ENCODE measurements at regions not wholly inside any gene's neighbourhood (a gene's known extent, or its start where the extent isn't known, plus 50 kb on each side); places are given as distances from the start of the nearest gene placed in this dataset.

- Mint-ChIP-seq H3K4me1 (ENCODE audit: low read depth) (peaks cover 7% of the 10 kb centered on the region), H3K9me3 (no peaks in the 10 kb centered on the region), H3K27me3 (ENCODE audit: low read depth) (peaks cover 67% of the 10 kb centered on the region), H3K36me3 (ENCODE audit: insufficient read depth in 2 of 2) (no peaks in the 10 kb centered on the region), H3K27ac (no peak overlapping the region), H3K4me3 (peak overlapping the region in 1 of 2 donors; percentile 51)
- ATAC-seq (replicated peaks in 1 of 2) (peak; percentile 42 to 49), DNase-seq (no peak)
These were observed 62.3 kb upstream of the GATA2 start for GRCh38 chr3:128555098-128555825.

- no peaks in the 10 kb centered on the region for H3K9me3 Mint-ChIP-seq
- H3K27ac Mint-ChIP-seq = no peak overlapping the region
- ATAC-seq (replicated peaks in 1 of 2) (no peak), DNase-seq (no peak)
- H3K4me3 Mint-ChIP-seq = peak overlapping the region in 1 of 2 donors; percentile 51
- peaks cover 3% of the 10 kb centered on the region for H3K4me1 Mint-ChIP-seq (ENCODE audit: low read depth)
- H3K27me3 Mint-ChIP-seq (ENCODE audit: low read depth) = peaks cover 61% of the 10 kb centered on the region
- no peaks in the 10 kb centered on the region for H3K36me3 Mint-ChIP-seq (ENCODE audit: insufficient read depth in 2 of 2)
These were observed 61.6 kb upstream of the GATA2 start for GRCh38 chr3:128554465-128555097.

- H3K27me3 Mint-ChIP-seq (ENCODE audit: low read depth) = peaks cover 58% of the 10 kb centered on the region
- no peak for DNase-seq
These were observed 61.1 kb upstream of the GATA2 start for GRCh38 chr3:128554100-128554464.

GRCh38 chr3:128553560-128553959 is 60.6 kb upstream of the GATA2 start:
- Mint-ChIP-seq H3K4me3 (no peak overlapping the region), H3K27ac (no peak overlapping the region), H3K9me3 (no peaks in the 10 kb centered on the region), H3K27me3 (ENCODE audit: low read depth) (peaks cover 58% of the 10 kb centered on the region), H3K36me3 (ENCODE audit: insufficient read depth in 2 of 2) (no peaks in the 10 kb centered on the region), H3K4me1 (ENCODE audit: low read depth) (no peaks in the 10 kb centered on the region)
- no peak for DNase-seq
- no peak for ATAC-seq (replicated peaks in 1 of 2)

More at GRCh38 chr3:128554100-128554464, 61.1 kb upstream of the GATA2 start:
- no peaks in the 10 kb centered on the region for H3K9me3 Mint-ChIP-seq
- no peaks in the 10 kb centered on the region for H3K36me3 Mint-ChIP-seq (ENCODE audit: insufficient read depth in 2 of 2)
- ATAC-seq (replicated peaks in 1 of 2) = no peak
- H3K27ac Mint-ChIP-seq = no peak overlapping the region
- no peak overlapping the region for H3K4me3 Mint-ChIP-seq
- H3K4me1 Mint-ChIP-seq (ENCODE audit: low read depth) = no peaks in the 10 kb centered on the region

GRCh38 chr3:128551867-128552266 is 58.9 kb upstream of the GATA2 start:
- Mint-ChIP-seq H3K4me1 (ENCODE audit: low read depth) (no peaks in the 10 kb centered on the region), H3K36me3 (ENCODE audit: insufficient read depth in 2 of 2) (no peaks in the 10 kb centered on the region), H3K27ac (no peak overlapping the region), H3K9me3 (no peaks in the 10 kb centered on the region), H3K27me3 (ENCODE audit: low read depth) (peaks cover 52% of the 10 kb centered on the region), H3K4me3 (no peak overlapping the region)
- ATAC-seq (replicated peaks in 1 of 2) (no peak), DNase-seq (no peak)

GRCh38 chr3:128551451-128551850 is 58.5 kb upstream of the GATA2 start:
- Mint-ChIP-seq H3K36me3 (ENCODE audit: insufficient read depth in 2 of 2) (no peaks in the 10 kb centered on the region), H3K27ac (no peak overlapping the region), H3K9me3 (no peaks in the 10 kb centered on the region), H3K27me3 (ENCODE audit: low read depth) (peaks cover 48% of the 10 kb centered on the region), H3K4me1 (ENCODE audit: low read depth) (no peaks in the 10 kb centered on the region), H3K4me3 (no peak overlapping the region)
- no peak for ATAC-seq (replicated peaks in 1 of 2)
- DNase-seq = no peak

- no peaks in the 10 kb centered on the region for H3K36me3 Mint-ChIP-seq (ENCODE audit: insufficient read depth in 2 of 2)
- no peak for DNase-seq
These were observed 57.6 kb upstream of the GATA2 start for GRCh38 chr3:128550471-128551126.

GRCh38 chr3:128550113-128550440 is 57.1 kb upstream of the GATA2 start:
- H3K27me3 Mint-ChIP-seq (ENCODE audit: low read depth) = peaks cover 45% of the 10 kb centered on the region
- no peak for DNase-seq

More at GRCh38 chr3:128550471-128551126, 57.6 kb upstream of the GATA2 start:
- Mint-ChIP-seq H3K9me3 (no peaks in the 10 kb centered on the region), H3K27me3 (ENCODE audit: low read depth) (peaks cover 45% of the 10 kb centered on the region), H3K4me3 (no peak overlapping the region), H3K27ac (no peak overlapping the region), H3K4me1 (ENCODE audit: low read depth) (no peaks in the 10 kb centered on the region)
- ATAC-seq (replicated peaks in 1 of 2) = no peak

GRCh38 chr3:128549283-128550112 is 56.5 kb upstream of the GATA2 start:
- no peaks in the 10 kb centered on the region for H3K36me3 Mint-ChIP-seq (ENCODE audit: insufficient read depth in 2 of 2)
- H3K4me1 Mint-ChIP-seq (ENCODE audit: low read depth) = no peaks in the 10 kb centered on the region
- ATAC-seq (replicated peaks in 1 of 2) (no peak), DNase-seq (no peak)
- H3K27me3 Mint-ChIP-seq (ENCODE audit: low read depth) = peaks cover 40% of the 10 kb centered on the region
- no peaks in the 10 kb centered on the region for H3K9me3 Mint-ChIP-seq
- no peak overlapping the region for H3K27ac Mint-ChIP-seq
- H3K4me3 Mint-ChIP-seq = no peak overlapping the region

More at GRCh38 chr3:128550113-128550440, 57.1 kb upstream of the GATA2 start:
- ATAC-seq (replicated peaks in 1 of 2) = no peak
- Mint-ChIP-seq H3K9me3 (no peaks in the 10 kb centered on the region), H3K4me1 (ENCODE audit: low read depth) (no peaks in the 10 kb centered on the region), H3K27ac (no peak overlapping the region), H3K36me3 (ENCODE audit: insufficient read depth in 2 of 2) (no peaks in the 10 kb centered on the region), H3K4me3 (no peak overlapping the region)

- no peak overlapping the region for H3K27ac Mint-ChIP-seq
- no peaks in the 10 kb centered on the region for H3K36me3 Mint-ChIP-seq (ENCODE audit: insufficient read depth in 2 of 2)
- H3K4me1 Mint-ChIP-seq (ENCODE audit: low read depth) = no peaks in the 10 kb centered on the region
These were observed 55.7 kb upstream of the GATA2 start for GRCh38 chr3:128548426-128549282.

GRCh38 chr3:128548021-128548420 is 55.0 kb upstream of the GATA2 start:
- no peak overlapping the region for H3K27ac Mint-ChIP-seq
- H3K9me3 Mint-ChIP-seq = peaks cover 2 to 4% of the 10 kb centered on the region in 2 donors
- H3K4me3 Mint-ChIP-seq = no peak overlapping the region
- no peak for ATAC-seq (replicated peaks in 1 of 2)
- H3K36me3 Mint-ChIP-seq (ENCODE audit: insufficient read depth in 2 of 2) = peaks cover 2 to 5% of the 10 kb centered on the region in 2 donors
- H3K27me3 Mint-ChIP-seq (ENCODE audit: low read depth) = peaks cover 26% of the 10 kb centered on the region
- no peaks in the 10 kb centered on the region for H3K4me1 Mint-ChIP-seq (ENCODE audit: low read depth)
- DNase-seq = no peak

More at GRCh38 chr3:128548426-128549282, 55.7 kb upstream of the GATA2 start:
- DNase-seq = no peak
- no peaks in the 10 kb centered on the region for H3K9me3 Mint-ChIP-seq
- H3K27me3 Mint-ChIP-seq (ENCODE audit: low read depth) = peaks cover 32% of the 10 kb centered on the region
- H3K4me3 Mint-ChIP-seq = no peak overlapping the region
- no peak for ATAC-seq (replicated peaks in 1 of 2)

- Mint-ChIP-seq H3K36me3 (ENCODE audit: insufficient read depth in 2 of 2) (peaks cover 5 to 9% of the 10 kb centered on the region in 2 donors), H3K27ac (no peak overlapping the region), H3K9me3 (peaks cover 5% of the 10 kb centered on the region in 2 donors), H3K4me1 (ENCODE audit: low read depth) (no peaks in the 10 kb centered on the region), H3K27me3 (ENCODE audit: low read depth) (peaks cover 26% of the 10 kb centered on the region), H3K4me3 (no peak overlapping the region)
- ATAC-seq (replicated peaks in 1 of 2) (peak in 1 of 2 donors; percentile 11), DNase-seq (no peak)
These were observed 54.5 kb upstream of the GATA2 start for GRCh38 chr3:128547368-128547987.
